ENCODE measurements at regions not wholly inside any gene's neighbourhood (a gene's known extent, or its start where the extent isn't known, plus 50 kb on each side); places are given as distances from the start of the nearest gene placed in this dataset.

DNA sequence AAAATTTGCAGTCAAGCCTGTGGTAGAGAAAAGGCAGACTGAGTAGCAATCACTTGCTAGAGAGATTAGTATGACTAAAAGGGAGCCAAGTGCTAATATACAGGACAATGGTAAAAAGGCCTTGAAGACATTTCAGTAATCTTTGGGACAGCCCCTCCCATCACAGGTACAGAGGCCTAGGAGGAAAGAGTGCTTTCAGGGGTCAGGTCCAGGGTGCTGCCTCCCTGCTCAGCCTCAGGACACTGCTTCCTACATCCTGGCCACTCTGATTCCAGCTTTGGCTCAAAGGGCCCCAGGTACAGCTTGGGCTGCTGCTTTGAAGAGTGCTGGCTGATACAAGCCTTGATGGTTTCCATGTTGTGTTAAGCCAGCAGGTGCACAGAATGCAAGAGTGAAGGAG is 543.5 kb downstream of the MMUT start:
- no peak for TF ChIP-seq TAF1 (IDR thresholded peaks at IDR 0.05; ENCODE audit: low read depth)
- TF ChIP-seq TCF12 (IDR thresholded peaks at IDR 0.05; ENCODE audit: low read depth) = no peak
- no peak for TF ChIP-seq REST (IDR thresholded peaks at IDR 0.05; ENCODE audit: low read depth)
- TF ChIP-seq ZBTB7A (IDR thresholded peaks at IDR 0.05; ENCODE audit: low read depth) = no peak
- TF ChIP-seq TEAD4 (IDR thresholded peaks at IDR 0.05) = no peak
- TF ChIP-seq CREB1 (IDR thresholded peaks at IDR 0.05; ENCODE audit: low read depth) = no peak

GRCh38 chr6:48917233-48917632 is 545.8 kb downstream of the MMUT start:
- no peak for TF ChIP-seq RAD21 (IDR thresholded peaks at IDR 0.05; ENCODE audit: low read depth)
- TF ChIP-seq CEBPB (IDR thresholded peaks at IDR 0.05) = no peak
- TF ChIP-seq NFIC (IDR thresholded peaks at IDR 0.05) = no peak
- no peak for TF ChIP-seq TAF1 (IDR thresholded peaks at IDR 0.05; ENCODE audit: low read depth)
- TF ChIP-seq EP300 (IDR thresholded peaks at IDR 0.05; ENCODE audit: borderline replicate concordance) = no peak
- no peak for TF ChIP-seq CREB1 (IDR thresholded peaks at IDR 0.05; ENCODE audit: low read depth)
- TF ChIP-seq, protein P1, sequence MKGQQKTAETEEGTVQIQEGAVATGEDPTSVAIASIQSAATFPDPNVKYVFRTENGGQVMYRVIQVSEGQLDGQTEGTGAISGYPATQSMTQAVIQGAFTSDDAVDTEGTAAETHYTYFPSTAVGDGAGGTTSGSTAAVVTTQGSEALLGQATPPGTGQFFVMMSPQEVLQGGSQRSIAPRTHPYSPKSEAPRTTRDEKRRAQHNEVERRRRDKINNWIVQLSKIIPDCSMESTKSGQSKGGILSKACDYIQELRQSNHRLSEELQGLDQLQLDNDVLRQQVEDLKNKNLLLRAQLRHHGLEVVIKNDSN (IDR thresholded peaks at IDR 0.05) = no peak
- no peak for TF ChIP-seq TEAD4 (IDR thresholded peaks at IDR 0.05)
- TF ChIP-seq, protein P2, sequence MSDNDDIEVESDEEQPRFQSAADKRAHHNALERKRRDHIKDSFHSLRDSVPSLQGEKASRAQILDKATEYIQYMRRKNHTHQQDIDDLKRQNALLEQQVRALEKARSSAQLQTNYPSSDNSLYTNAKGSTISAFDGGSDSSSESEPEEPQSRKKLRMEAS (IDR thresholded peaks at IDR 0.05) = no peak
- TF ChIP-seq REST (IDR thresholded peaks at IDR 0.05; ENCODE audit: low read depth) = no peak
- no peak for TF ChIP-seq TCF12 (IDR thresholded peaks at IDR 0.05; ENCODE audit: low read depth)
- no peak for TF ChIP-seq ZBTB7A (IDR thresholded peaks at IDR 0.05; ENCODE audit: low read depth)
- TF ChIP-seq YY1 (IDR thresholded peaks at IDR 0.05; ENCODE audit: low read depth) = no peak

GRCh38 chr6:48916607-48917006 is 546.4 kb downstream of the MMUT start:
- TF ChIP-seq FOXM1 (IDR thresholded peaks at IDR 0.05; ENCODE audit: borderline replicate concordance, low read depth) (no peak), TEAD4 (IDR thresholded peaks at IDR 0.05) (no peak), ZBTB7A (IDR thresholded peaks at IDR 0.05; ENCODE audit: low read depth) (no peak), EP300 (IDR thresholded peaks at IDR 0.05; ENCODE audit: borderline replicate concordance) (no peak), TAF1 (IDR thresholded peaks at IDR 0.05; ENCODE audit: low read depth) (no peak), NFIC (IDR thresholded peaks at IDR 0.05) (no peak), CREB1 (IDR thresholded peaks at IDR 0.05; ENCODE audit: low read depth) (no peak), REST (IDR thresholded peaks at IDR 0.05; ENCODE audit: low read depth) (no peak), TCF12 (IDR thresholded peaks at IDR 0.05; ENCODE audit: low read depth) (no peak), RAD21 (IDR thresholded peaks at IDR 0.05; ENCODE audit: low read depth) (no peak), YY1 (IDR thresholded peaks at IDR 0.05; ENCODE audit: low read depth) (no peak), CEBPB (IDR thresholded peaks at IDR 0.05) (no peak)
- TF ChIP-seq, protein P2 (IDR thresholded peaks at IDR 0.05) = no peak
- TF ChIP-seq, protein P1 (IDR thresholded peaks at IDR 0.05) = no peak

DNA sequence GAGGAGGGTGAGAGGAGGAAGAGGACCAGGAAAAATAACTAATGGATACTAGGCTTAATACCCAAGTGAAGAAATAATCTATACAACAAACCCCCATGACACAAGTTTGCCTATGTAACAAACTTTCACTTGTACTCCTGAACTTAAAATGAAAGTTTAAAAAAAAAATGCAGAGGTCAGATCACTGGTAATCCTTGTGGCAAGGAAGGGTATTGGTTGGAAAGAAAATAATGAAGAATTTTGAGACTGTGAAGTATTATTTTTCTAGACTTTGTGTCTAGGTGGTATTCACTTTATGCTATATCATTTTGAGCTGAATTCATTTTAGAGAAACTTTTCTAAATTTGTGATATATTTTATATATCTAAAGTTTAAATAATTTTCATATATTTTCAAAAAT is 547.5 kb downstream of the MMUT start:
- TF ChIP-seq CEBPB (IDR thresholded peaks at IDR 0.05) (no peak), ZBTB7A (IDR thresholded peaks at IDR 0.05; ENCODE audit: low read depth) (no peak), NFIC (IDR thresholded peaks at IDR 0.05) (no peak), RAD21 (IDR thresholded peaks at IDR 0.05; ENCODE audit: low read depth) (no peak), YY1 (IDR thresholded peaks at IDR 0.05; ENCODE audit: low read depth) (no peak)
- TF ChIP-seq, protein P2 (IDR thresholded peaks at IDR 0.05) = no peak
- TF ChIP-seq, protein P1 (IDR thresholded peaks at IDR 0.05) = no peak

All from Ishikawa (cell line).